ENCODE measurements at regions not wholly inside any gene's neighbourhood (a gene's known extent, or its start where the extent isn't known, plus 50 kb on each side); places are given as distances from the start of the nearest gene placed in this dataset.

DNA sequence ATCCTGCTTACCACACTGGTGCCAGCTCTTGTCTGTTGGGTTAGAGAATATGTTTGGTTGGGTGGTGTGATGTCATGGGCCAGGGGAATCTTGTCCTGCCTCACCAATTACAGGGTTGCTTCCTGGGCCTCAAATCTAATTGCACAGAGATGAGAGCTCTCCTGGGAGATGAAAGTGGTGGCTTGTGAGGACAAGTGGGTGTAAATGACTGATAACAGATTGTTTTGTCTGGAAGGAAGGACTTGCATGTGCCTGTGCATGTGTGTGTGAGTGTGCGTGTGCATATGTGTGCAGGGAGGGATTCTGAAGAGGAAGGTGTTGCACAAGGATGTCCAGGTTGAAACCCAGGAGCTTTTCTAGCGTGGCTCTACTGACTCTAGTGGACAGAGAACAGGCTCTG is 271.9 kb downstream of the LOXHD1 start:
- TF ChIP-seq, protein P1, sequence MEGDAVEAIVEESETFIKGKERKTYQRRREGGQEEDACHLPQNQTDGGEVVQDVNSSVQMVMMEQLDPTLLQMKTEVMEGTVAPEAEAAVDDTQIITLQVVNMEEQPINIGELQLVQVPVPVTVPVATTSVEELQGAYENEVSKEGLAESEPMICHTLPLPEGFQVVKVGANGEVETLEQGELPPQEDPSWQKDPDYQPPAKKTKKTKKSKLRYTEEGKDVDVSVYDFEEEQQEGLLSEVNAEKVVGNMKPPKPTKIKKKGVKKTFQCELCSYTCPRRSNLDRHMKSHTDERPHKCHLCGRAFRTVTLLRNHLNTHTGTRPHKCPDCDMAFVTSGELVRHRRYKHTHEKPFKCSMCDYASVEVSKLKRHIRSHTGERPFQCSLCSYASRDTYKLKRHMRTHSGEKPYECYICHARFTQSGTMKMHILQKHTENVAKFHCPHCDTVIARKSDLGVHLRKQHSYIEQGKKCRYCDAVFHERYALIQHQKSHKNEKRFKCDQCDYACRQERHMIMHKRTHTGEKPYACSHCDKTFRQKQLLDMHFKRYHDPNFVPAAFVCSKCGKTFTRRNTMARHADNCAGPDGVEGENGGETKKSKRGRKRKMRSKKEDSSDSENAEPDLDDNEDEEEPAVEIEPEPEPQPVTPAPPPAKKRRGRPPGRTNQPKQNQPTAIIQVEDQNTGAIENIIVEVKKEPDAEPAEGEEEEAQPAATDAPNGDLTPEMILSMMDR (conservative IDR thresholded peaks at IDR 0.05), result no peak
- no peak for TF ChIP-seq EZH2 (IDR thresholded peaks at IDR 0.05; ENCODE audit: low read depth)
